DOHH2 (cell line): ENCODE measurements at regions not wholly inside any gene's neighbourhood (a gene's known extent, or its start where the extent isn't known, plus 50 kb on each side); places are given as distances from the start of the nearest gene placed in this dataset.

Experiments
- H3F3A ChIP-seq: fragments of 200-600 bp; sonication (generic), shearing (Covaris generic); 2 replicates; pipeline ENCODE4 v1.6.0; 2016; ENCODE audit warnings: antibody characterized with exemption, mild to moderate bottlenecking; ENCODE audit not compliant: control insufficient read depth, insufficient read depth
- H3K27ac ChIP-seq: fragments of 200-600 bp; sonication (generic); 2 replicates; pipeline ENCODE4 v1.5.1; 2014; ENCODE audit warnings: low read depth, mild to moderate bottlenecking, low read length, moderate library complexity
- H3K27me3 ChIP-seq: fragments of 200-600 bp; sonication (generic); 2 replicates; pipeline ENCODE4 v1.6.1; 2014; ENCODE audit warnings: mild to moderate bottlenecking, low read length, mixed read lengths; ENCODE audit not compliant: control insufficient read depth
- H3K36me3 ChIP-seq: fragments of 200-600 bp; sonication (generic); 2 replicates; pipeline ENCODE4 v1.6.1; 2014; ENCODE audit warnings: mild to moderate bottlenecking, low read length, moderate library complexity, mixed read lengths; ENCODE audit not compliant: control insufficient read depth
- H3K4me1 ChIP-seq: fragments of 200-600 bp; sonication (generic); 2 replicates; pipeline ENCODE4 v1.6.1; 2014; ENCODE audit warnings: mild to moderate bottlenecking, low read length, mixed read lengths; ENCODE audit not compliant: control insufficient read depth
- H3K4me2 ChIP-seq: fragments of 200-600 bp; sonication (generic); 2 replicates; pipeline ENCODE4 v1.6.0; 2014; ENCODE audit warnings: mild to moderate bottlenecking, low read length, moderate library complexity
- H3K4me3 ChIP-seq: fragments of 200-600 bp; sonication (generic); 2 replicates; pipeline ENCODE4 v1.5.1; 2014; ENCODE audit warnings: mild to moderate bottlenecking, low read length, mixed read lengths
- H3K79me2 ChIP-seq: fragments of 200-600 bp; sonication (generic); 2 replicates; pipeline ENCODE4 v1.6.1; 2014; ENCODE audit warnings: mild to moderate bottlenecking, low read length, mixed read lengths; ENCODE audit not compliant: control insufficient read depth
- H3K9me2 ChIP-seq: fragments of 200-600 bp; sonication (generic); replicated peaks from 2 replicates; pipeline ENCODE4 v1.6.1; 2014; ENCODE audit warnings: mild to moderate bottlenecking, low read length, mixed read lengths; ENCODE audit not compliant: control insufficient read depth
- H3K9me3 ChIP-seq: fragments of 200-600 bp; sonication (generic); 2 replicates; pipeline ENCODE4 v1.6.1; 2014; ENCODE audit warnings: antibody characterized with exemption, low read length, mixed read lengths; ENCODE audit not compliant: control insufficient read depth, insufficient read depth
- H4K20me1 ChIP-seq: fragments of 200-600 bp; sonication (generic); 2 replicates; pipeline ENCODE4 v1.6.0; 2014; ENCODE audit warnings: low read depth, mild to moderate bottlenecking, antibody characterized with exemption, low read length, moderate library complexity; ENCODE audit not compliant: control insufficient read depth, insufficient read depth
- EZH2phosphoT487 ChIP-seq: fragments of 200-600 bp; sonication (generic); IDR thresholded peaks from 2 replicates; pipeline ENCODE4 v1.6.1; 2017; ENCODE audit warnings: borderline replicate concordance, mild to moderate bottlenecking, antibody characterized with exemption, low read length, moderate library complexity, mixed read lengths
- TF ChIP-seq, protein P1 (sequence below): fragments of 200-600 bp; sonication (generic); IDR thresholded peaks from one replicate; pipeline ENCODE4 v1.5.1; 2014; ENCODE audit warnings: antibody characterized with exemption, mild to moderate bottlenecking, low read depth, low read length; ENCODE audit not compliant: poor library complexity, severe bottlenecking

DNA sequence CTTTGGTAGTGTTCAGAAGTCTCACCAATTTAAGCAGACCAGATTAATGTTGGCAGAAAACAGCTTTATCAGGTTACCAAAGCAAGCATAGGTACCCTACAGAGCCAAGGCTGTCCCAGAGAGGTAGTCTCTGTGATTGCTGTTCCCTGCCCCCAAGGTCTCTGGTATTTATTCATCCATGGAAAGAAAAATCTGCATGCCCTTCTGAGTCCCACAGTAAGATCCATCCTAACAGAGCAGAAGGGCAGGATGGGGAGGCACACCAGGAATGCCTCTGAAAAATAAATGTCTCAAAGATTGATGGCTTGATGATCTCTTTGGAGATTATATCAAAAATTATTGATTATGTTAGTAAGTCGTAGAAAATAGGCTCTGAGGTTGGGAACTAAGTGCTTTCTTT, 122.8 kb downstream of the FAT3 start:
- H3K27me3 ChIP-seq: no peaks in the 10 kb centered on the region
- no peaks in the 10 kb centered on the region for H3K9me2 ChIP-seq
- no peak for TF ChIP-seq EZH2phosphoT487
- TF ChIP-seq, protein P1, sequence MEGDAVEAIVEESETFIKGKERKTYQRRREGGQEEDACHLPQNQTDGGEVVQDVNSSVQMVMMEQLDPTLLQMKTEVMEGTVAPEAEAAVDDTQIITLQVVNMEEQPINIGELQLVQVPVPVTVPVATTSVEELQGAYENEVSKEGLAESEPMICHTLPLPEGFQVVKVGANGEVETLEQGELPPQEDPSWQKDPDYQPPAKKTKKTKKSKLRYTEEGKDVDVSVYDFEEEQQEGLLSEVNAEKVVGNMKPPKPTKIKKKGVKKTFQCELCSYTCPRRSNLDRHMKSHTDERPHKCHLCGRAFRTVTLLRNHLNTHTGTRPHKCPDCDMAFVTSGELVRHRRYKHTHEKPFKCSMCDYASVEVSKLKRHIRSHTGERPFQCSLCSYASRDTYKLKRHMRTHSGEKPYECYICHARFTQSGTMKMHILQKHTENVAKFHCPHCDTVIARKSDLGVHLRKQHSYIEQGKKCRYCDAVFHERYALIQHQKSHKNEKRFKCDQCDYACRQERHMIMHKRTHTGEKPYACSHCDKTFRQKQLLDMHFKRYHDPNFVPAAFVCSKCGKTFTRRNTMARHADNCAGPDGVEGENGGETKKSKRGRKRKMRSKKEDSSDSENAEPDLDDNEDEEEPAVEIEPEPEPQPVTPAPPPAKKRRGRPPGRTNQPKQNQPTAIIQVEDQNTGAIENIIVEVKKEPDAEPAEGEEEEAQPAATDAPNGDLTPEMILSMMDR: no peak
- no peaks in the 10 kb centered on the region for H3K4me1 ChIP-seq
- H3K27ac ChIP-seq: no peak overlapping the region
- no peaks in the 10 kb centered on the region for H3K79me2 ChIP-seq
- no peaks in the 10 kb centered on the region for H3K9me3 ChIP-seq
- no peaks in the 10 kb centered on the region for H3K36me3 ChIP-seq
- H3K4me3 ChIP-seq: no peak overlapping the region
- H3K4me2 ChIP-seq: no peak overlapping the region
- H4K20me1 ChIP-seq: no peaks in the 10 kb centered on the region
- no peaks in the 10 kb centered on the region for H3F3A ChIP-seq

DNA sequence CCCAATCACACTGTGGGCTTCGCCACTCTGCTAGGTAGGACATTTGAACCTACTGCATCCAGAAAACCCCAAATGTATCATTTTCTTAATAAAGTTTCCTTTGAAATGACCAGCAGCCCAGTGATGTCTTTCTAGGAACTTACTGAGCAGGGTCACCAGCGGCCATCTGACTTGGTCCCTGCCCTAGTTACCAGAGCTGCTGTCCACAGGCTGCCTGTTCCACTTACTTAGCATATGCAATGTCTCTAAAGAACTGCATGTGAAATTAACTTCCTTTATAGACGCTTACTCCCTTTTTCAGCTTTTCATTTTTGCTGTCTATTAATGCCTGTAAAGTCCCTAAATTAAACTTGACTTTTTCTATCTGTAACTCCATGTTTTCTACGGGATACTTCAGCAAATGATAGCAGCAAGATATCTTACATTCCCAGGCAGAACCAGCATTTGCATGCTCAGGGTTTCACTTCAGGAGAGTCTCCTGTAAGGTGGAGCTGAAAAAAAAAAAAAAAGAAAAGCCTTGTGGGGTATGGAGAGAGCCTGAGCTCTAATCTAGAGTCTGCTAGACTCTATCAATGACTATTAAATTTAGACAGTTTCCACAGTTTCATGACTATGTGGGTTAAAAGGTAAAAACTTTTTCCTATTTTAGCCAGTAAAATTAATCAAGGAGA, 125.0 kb downstream of the FAT3 start:
- H4K20me1 ChIP-seq: no peaks in the 10 kb centered on the region
- H3K9me2 ChIP-seq: no peaks in the 10 kb centered on the region; the same call in 1 of the 2 replicates
- H3K27me3 ChIP-seq: no peaks in the 10 kb centered on the region
- H3K4me3 ChIP-seq: no peak overlapping the region
- no peak for TF ChIP-seq EZH2phosphoT487
- TF ChIP-seq, protein P1: no peak
- no peak overlapping the region for H3K27ac ChIP-seq
- no peaks in the 10 kb centered on the region for H3F3A ChIP-seq
- H3K4me1 ChIP-seq: no peaks in the 10 kb centered on the region
- no peaks in the 10 kb centered on the region for H3K9me3 ChIP-seq
- H3K36me3 ChIP-seq: no peaks in the 10 kb centered on the region
- no peak overlapping the region for H3K4me2 ChIP-seq
- no peaks in the 10 kb centered on the region for H3K79me2 ChIP-seq

DNA sequence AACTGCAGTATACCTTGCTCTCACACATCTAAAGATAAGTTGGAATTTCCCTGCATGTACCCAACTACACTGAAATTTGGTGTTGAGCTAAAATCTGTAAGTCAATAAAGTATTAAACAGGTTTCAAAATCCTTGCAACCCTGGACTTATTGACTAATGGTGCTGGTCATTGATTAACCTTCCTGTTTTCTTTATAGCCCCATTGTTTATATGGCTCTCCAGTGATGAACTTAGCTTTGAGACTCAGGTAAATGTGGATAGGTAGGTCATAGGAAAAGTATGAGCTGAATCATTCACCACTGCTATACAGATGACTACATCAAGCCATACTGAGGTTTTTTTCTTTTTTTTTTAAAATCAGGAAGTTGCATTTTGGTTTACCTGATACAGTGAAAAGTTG, 132.7 kb downstream of the FAT3 start:
- H3K9me3 ChIP-seq: no peaks in the 10 kb centered on the region
- H3K4me2 ChIP-seq: no peak overlapping the region
- no peaks in the 10 kb centered on the region for H3K27me3 ChIP-seq
- H4K20me1 ChIP-seq: no peaks in the 10 kb centered on the region
- TF ChIP-seq, protein P1: no peak
- TF ChIP-seq EZH2phosphoT487: no peak
- H3K79me2 ChIP-seq: no peaks in the 10 kb centered on the region
- no peak overlapping the region for H3K4me3 ChIP-seq
- no peaks in the 10 kb centered on the region for H3F3A ChIP-seq
- no peaks in the 10 kb centered on the region; the same call in 1 of the 2 replicates for H3K9me2 ChIP-seq
- H3K36me3 ChIP-seq: no peaks in the 10 kb centered on the region
- H3K27ac ChIP-seq: no peak overlapping the region
- no peaks in the 10 kb centered on the region for H3K4me1 ChIP-seq
